Stomach (tissue), 4 donors: ENCODE measurements at regions not wholly inside any gene's neighbourhood (a gene's known extent, or its start where the extent isn't known, plus 50 kb on each side); places are given as distances from the start of the nearest gene placed in this dataset.

Source experiments
- EP300 ChIP-seq: sonication (generic); formaldehyde crosslinking; IDR thresholded peaks from one replicate; pipeline ENCODE4 v1.6.1; 2017; ENCODE audit warnings: antibody characterized with exemption
- POLR2AphosphoS5 ChIP-seq, 3 donors: sonication (generic); formaldehyde crosslinking; IDR thresholded peaks; one replicate each; pipeline ENCODE4 v1.6.1; 2016; ENCODE audit warnings: antibody characterized with exemption in 3 of 3
- TF ChIP-seq, protein P1 (sequence below), 7 experiments: fragments of 450-650 bp in 4 of 7; fragments of 200-600 bp in 3 of 7; sonication (generic) in 3 of 7; IDR thresholded peaks; one replicate each; pipeline ENCODE4 v1.5.1; 2016 to 2019; ENCODE audit warnings: antibody characterized with exemption in 7 of 7, control low read depth in 2 of 7, mild to moderate bottlenecking in 1 of 7

DNA sequence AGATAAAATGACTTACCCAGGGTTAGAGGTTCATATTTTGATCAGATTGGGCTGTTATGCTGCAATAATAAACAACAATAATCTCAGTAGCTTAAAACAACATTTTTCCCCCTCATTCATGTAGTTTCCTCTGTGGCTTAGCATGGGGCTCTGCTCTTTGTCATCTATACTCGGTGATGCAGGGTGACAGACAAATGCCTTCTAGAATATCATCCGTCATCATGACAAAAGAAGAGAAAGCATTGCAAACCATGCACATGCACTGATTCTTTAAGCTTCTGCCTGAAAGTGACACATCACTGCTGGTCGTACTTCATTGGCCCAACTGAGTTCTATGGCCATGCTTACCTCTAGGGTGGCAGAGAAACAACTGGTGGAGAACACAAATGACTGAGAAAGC is 58.8 kb upstream of the MAMDC2 start:
- no peak for TF ChIP-seq POLR2AphosphoS5 (IDR thresholded peaks at IDR 0.05)
- TF ChIP-seq, protein P1, sequence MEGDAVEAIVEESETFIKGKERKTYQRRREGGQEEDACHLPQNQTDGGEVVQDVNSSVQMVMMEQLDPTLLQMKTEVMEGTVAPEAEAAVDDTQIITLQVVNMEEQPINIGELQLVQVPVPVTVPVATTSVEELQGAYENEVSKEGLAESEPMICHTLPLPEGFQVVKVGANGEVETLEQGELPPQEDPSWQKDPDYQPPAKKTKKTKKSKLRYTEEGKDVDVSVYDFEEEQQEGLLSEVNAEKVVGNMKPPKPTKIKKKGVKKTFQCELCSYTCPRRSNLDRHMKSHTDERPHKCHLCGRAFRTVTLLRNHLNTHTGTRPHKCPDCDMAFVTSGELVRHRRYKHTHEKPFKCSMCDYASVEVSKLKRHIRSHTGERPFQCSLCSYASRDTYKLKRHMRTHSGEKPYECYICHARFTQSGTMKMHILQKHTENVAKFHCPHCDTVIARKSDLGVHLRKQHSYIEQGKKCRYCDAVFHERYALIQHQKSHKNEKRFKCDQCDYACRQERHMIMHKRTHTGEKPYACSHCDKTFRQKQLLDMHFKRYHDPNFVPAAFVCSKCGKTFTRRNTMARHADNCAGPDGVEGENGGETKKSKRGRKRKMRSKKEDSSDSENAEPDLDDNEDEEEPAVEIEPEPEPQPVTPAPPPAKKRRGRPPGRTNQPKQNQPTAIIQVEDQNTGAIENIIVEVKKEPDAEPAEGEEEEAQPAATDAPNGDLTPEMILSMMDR (IDR thresholded peaks at IDR 0.05) = no peak
- no peak for TF ChIP-seq EP300
